ENCODE measurements at regions not wholly inside any gene's neighbourhood (a gene's known extent, or its start where the extent isn't known, plus 50 kb on each side); places are given as distances from the start of the nearest gene placed in this dataset.
"Not testable (repeated sequence)": the region's sequence is repeated elsewhere in the genome, so short reads cannot be mapped to it uniquely, and the experiment has no call there.

- Histone ChIP-seq H3K9me3 (ENCODE audit: control insufficient read depth in 1 of 2, low read length in 2 of 2) (no peaks in the 10 kb centered on the region), H3K4me3 (ENCODE audit: low read length in 2 of 2) (no peak overlapping the region), H3K4me1 (ENCODE audit: insufficient read depth, low read length) (no peaks in the 10 kb centered on the region), H3K27me3 (ENCODE audit: insufficient read depth, low read length) (no peaks in the 10 kb centered on the region), H3K27ac (ENCODE audit: low read depth, low read length) (no peak overlapping the region), H3K36me3 (ENCODE audit: insufficient read depth, low read length) (no peaks in the 10 kb centered on the region)
- no peak overlapping the region for H3K4me3 Mint-ChIP-seq
- no peaks in the 10 kb centered on the region for H3K36me3 Mint-ChIP-seq
- ChIA-PET POLR2A (ENCODE audit: partially characterized antibody) (no interaction called here), CTCF (ENCODE audit: partially characterized antibody) (no interaction called here)
- H3K27me3 Mint-ChIP-seq = no peaks in the 10 kb centered on the region
- no peak for DNase-seq
- intact Hi-C loops (cut with micrococcal nuclease) = no loop called here
- H3K9me3 Mint-ChIP-seq = peaks cover 0 to 18% (median 10%) of the 10 kb centered on the region in 8 donors
- H3K4me1 Mint-ChIP-seq = no peaks in the 10 kb centered on the region
- H3K27ac Mint-ChIP-seq = no peak overlapping the region
These were observed 776.1 kb downstream of the KCNJ2 start for GRCh38 chr17:70945386-70945785.

DNA sequence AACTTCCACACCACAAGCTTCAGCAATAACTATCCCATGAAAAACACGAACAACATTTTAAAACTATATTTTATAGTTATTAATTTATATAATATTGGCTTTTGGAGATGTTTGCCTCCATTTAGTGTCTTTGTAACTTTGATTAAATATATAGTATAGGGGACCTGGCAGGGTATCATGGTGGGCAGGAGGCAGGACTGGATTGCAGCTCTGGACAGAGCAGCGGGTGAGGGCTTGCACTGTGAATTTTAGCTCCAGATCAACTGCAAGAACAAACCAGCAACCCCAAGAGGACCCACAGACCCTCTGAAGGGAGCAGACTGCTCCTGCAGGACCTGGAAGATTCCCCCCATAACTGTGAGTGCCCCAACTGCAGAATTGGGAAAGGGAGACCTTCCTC lies 777.9 kb downstream of the KCNJ2 start:
- Histone ChIP-seq H3K9me3 (ENCODE audit: control insufficient read depth in 1 of 2, low read length in 2 of 2) (no peaks in the 10 kb centered on the region), H3K27me3 (ENCODE audit: insufficient read depth, low read length) (no peaks in the 10 kb centered on the region), H3K27ac (ENCODE audit: low read depth, low read length) (no peak overlapping the region), H3K4me1 (ENCODE audit: insufficient read depth, low read length) (no peaks in the 10 kb centered on the region), H3K4me3 (ENCODE audit: low read length in 2 of 2) (no peak overlapping the region), H3K36me3 (ENCODE audit: insufficient read depth, low read length) (no peaks in the 10 kb centered on the region)
- ChIA-PET CTCF (ENCODE audit: partially characterized antibody) (no interaction called here), POLR2A (ENCODE audit: partially characterized antibody) (no interaction called here)
- H3K9me3 Mint-ChIP-seq = peaks cover 0 to 24% (median 11%) of the 10 kb centered on the region in 8 donors
- H3K4me3 Mint-ChIP-seq = no peak overlapping the region
- no peaks in the 10 kb centered on the region for H3K27me3 Mint-ChIP-seq
- H3K36me3 Mint-ChIP-seq = no peaks in the 10 kb centered on the region
- H3K27ac Mint-ChIP-seq = no peak overlapping the region
- intact Hi-C loops (cut with micrococcal nuclease) = no loop called here
- no peaks in the 10 kb centered on the region for H3K4me1 Mint-ChIP-seq
- DNase-seq = no peak

DNA sequence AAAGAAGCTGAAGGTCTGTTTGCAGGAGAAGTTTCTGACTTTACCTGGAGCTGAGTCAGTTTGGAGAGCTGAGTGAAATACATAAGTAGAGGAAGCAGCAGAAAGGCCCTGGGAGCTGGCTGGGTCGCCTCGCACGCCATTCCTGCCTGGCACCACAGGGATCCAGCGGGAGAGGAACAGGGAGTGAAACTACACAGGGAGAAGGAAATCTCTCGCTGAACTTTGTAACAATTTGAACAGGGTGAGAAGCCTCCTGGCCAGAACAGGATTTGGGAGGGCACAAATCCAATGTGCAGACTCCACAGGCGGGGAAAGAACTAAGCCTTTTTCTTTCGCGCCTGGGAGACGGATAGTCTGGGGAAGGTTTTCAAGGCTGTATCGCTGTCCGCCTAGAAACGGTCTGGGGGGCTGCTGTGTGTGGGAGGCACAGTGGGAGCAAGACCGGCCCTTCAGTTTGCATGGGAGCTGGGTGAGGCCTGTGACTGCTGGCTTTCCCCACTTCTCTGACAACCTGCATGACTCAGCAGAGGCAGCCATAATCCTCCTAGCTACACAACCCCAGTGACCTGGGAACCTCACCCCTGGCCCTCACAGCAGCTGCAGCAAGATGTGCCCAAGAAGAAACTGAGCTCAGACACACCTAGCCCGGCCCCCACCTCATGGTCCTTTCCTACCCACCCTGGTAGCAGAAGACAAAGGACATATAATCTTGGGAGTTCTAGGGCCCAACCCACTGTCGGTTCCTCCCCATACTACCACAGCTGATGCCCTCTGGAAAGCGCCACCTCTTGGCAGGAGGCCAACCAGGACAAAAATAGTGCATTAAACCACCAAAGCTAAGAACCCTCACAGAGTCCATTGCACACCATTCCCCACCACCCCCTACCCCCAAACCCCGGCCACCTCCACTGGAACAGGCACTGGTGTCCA lies 778.6 kb downstream of the KCNJ2 start:
- Mint-ChIP-seq H3K36me3 (no peaks in the 10 kb centered on the region), H3K27me3 (no peaks in the 10 kb centered on the region), H3K9me3 (peaks cover 0 to 23% (median 16%) of the 10 kb centered on the region in 8 donors), H3K4me3 (no peak overlapping the region), H3K4me1 (no peaks in the 10 kb centered on the region), H3K27ac (no peak overlapping the region)
- ChIA-PET CTCF (ENCODE audit: partially characterized antibody) (no interaction called here), POLR2A (ENCODE audit: partially characterized antibody) (no interaction called here)
- no peaks in the 10 kb centered on the region for H3K27me3 ChIP-seq (ENCODE audit: insufficient read depth, low read length)
- H3K27ac ChIP-seq (ENCODE audit: low read depth, low read length) = no peak overlapping the region
- DNase-seq = no peak
- no peaks in the 10 kb centered on the region for H3K4me1 ChIP-seq (ENCODE audit: insufficient read depth, low read length)
- no peak overlapping the region for H3K4me3 ChIP-seq (ENCODE audit: low read length in 2 of 2)
- no peaks in the 10 kb centered on the region for H3K36me3 ChIP-seq (ENCODE audit: insufficient read depth, low read length)
- intact Hi-C loops (cut with micrococcal nuclease) = no loop called here
- no peaks in the 10 kb centered on the region for H3K9me3 ChIP-seq (ENCODE audit: control insufficient read depth in 1 of 2, low read length in 2 of 2)

DNA sequence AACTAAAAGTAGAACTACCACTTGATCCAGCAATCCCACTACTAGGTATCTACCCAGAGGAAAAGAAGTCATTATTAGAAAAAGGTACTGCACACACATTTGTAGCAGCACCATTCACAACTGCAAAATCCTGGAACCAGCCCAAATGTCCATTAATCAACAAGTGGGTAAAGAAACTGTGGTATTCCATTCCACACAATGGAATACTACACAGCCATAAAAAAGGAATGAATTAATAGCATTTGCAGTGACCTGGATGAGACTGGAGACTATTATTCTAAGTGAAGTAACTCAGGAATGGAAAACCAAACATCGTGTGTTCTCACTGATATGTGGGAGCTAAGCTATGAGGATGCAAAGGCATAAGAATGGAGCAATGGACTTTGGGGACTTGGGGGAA lies 783.8 kb downstream of the KCNJ2 start:
- H3K4me3 Mint-ChIP-seq; H3K4me3 ChIP-seq (ENCODE audit: low read length in 2 of 2); H3K36me3 Mint-ChIP-seq; CTCF ChIA-PET (ENCODE audit: partially characterized antibody); H3K27ac ChIP-seq (ENCODE audit: low read depth, low read length); POLR2A ChIA-PET (ENCODE audit: partially characterized antibody); H3K9me3 ChIP-seq (ENCODE audit: control insufficient read depth in 1 of 2, low read length in 2 of 2); H3K27ac Mint-ChIP-seq; H3K27me3 ChIP-seq (ENCODE audit: insufficient read depth, low read length); H3K4me1 ChIP-seq (ENCODE audit: insufficient read depth, low read length); DNase-seq; intact Hi-C loops (cut with micrococcal nuclease); H3K36me3 ChIP-seq (ENCODE audit: insufficient read depth, low read length); H3K27me3 Mint-ChIP-seq; H3K4me1 Mint-ChIP-seq: not testable (repeated sequence)
- H3K9me3 Mint-ChIP-seq = peaks cover 4 to 21% (median 16%) of the 10 kb centered on the region in 8 donors

DNA sequence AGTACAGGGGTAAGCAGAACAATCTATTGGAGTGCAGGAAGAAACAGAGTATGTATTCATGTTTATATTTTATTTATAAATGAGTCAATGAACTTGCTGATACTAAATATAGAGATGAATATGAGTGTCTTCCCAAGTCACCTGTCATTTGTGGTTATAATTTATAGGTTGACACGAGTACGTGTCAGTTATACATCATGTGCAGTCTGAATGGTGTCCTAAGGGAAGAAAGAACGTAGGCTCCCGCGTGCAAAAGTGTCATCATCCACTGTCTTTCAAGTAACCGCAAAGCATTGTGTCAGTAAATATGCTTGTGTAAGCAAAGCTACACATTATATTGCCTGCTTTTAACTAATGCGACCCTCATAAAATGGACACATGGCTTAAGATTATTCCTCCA lies 786.1 kb downstream of the KCNJ2 start:
- no peak for DNase-seq
- Histone ChIP-seq H3K27me3 (ENCODE audit: insufficient read depth, low read length) (no peaks in the 10 kb centered on the region), H3K27ac (ENCODE audit: low read depth, low read length) (no peak overlapping the region), H3K36me3 (ENCODE audit: insufficient read depth, low read length) (no peaks in the 10 kb centered on the region), H3K4me1 (ENCODE audit: insufficient read depth, low read length) (no peaks in the 10 kb centered on the region), H3K4me3 (ENCODE audit: low read length in 2 of 2) (no peak overlapping the region), H3K9me3 (ENCODE audit: control insufficient read depth in 1 of 2, low read length in 2 of 2) (no peaks in the 10 kb centered on the region)
- H3K36me3 Mint-ChIP-seq = no peaks in the 10 kb centered on the region
- intact Hi-C loops (cut with micrococcal nuclease) = no loop called here
- H3K27ac Mint-ChIP-seq = no peak overlapping the region
- peaks cover 4 to 14% (median 10%) of the 10 kb centered on the region in 8 donors for H3K9me3 Mint-ChIP-seq
- H3K27me3 Mint-ChIP-seq = no peaks in the 10 kb centered on the region
- CTCF ChIA-PET (ENCODE audit: partially characterized antibody) = no interaction called here
- POLR2A ChIA-PET (ENCODE audit: partially characterized antibody) = no interaction called here
- no peak overlapping the region for H3K4me3 Mint-ChIP-seq
- no peaks in the 10 kb centered on the region for H3K4me1 Mint-ChIP-seq

- no peaks in the 10 kb centered on the region for H3K36me3 ChIP-seq (ENCODE audit: insufficient read depth, low read length)
- Mint-ChIP-seq H3K9me3 (peaks cover 4 to 15% (median 9%) of the 10 kb centered on the region in 8 donors), H3K27me3 (no peaks in the 10 kb centered on the region), H3K4me3 (no peak overlapping the region), H3K36me3 (no peaks in the 10 kb centered on the region), H3K27ac (no peak overlapping the region), H3K4me1 (no peaks in the 10 kb centered on the region)
- H3K9me3 ChIP-seq (ENCODE audit: control insufficient read depth in 1 of 2, low read length in 2 of 2) = no peaks in the 10 kb centered on the region
- intact Hi-C loops (cut with micrococcal nuclease) = no loop called here
- H3K27ac ChIP-seq (ENCODE audit: low read depth, low read length) = no peak overlapping the region
- H3K4me3 ChIP-seq (ENCODE audit: low read length in 2 of 2) = no peak overlapping the region
- no peaks in the 10 kb centered on the region for H3K27me3 ChIP-seq (ENCODE audit: insufficient read depth, low read length)
- DNase-seq = no peak
- POLR2A ChIA-PET (ENCODE audit: partially characterized antibody) = no interaction called here
- H3K4me1 ChIP-seq (ENCODE audit: insufficient read depth, low read length) = no peaks in the 10 kb centered on the region
- CTCF ChIA-PET (ENCODE audit: partially characterized antibody) = no interaction called here
These were observed 787.4 kb downstream of the KCNJ2 start for GRCh38 chr17:70956726-70957125.

- Histone ChIP-seq H3K27me3 (ENCODE audit: insufficient read depth, low read length) (no peaks in the 10 kb centered on the region), H3K36me3 (ENCODE audit: insufficient read depth, low read length) (no peaks in the 10 kb centered on the region), H3K9me3 (ENCODE audit: control insufficient read depth in 1 of 2, low read length in 2 of 2) (no peaks in the 10 kb centered on the region), H3K27ac (ENCODE audit: low read depth, low read length) (no peak overlapping the region), H3K4me1 (ENCODE audit: insufficient read depth, low read length) (no peaks in the 10 kb centered on the region), H3K4me3 (ENCODE audit: low read length in 2 of 2) (no peak overlapping the region)
- CTCF ChIA-PET (ENCODE audit: partially characterized antibody) = interaction anchor here (0.5 to 1.3 kb wide), 2 partner anchors 25 to 1223 kb away, joined by 3 to 4 read pairs; no protein-coding TSS in a partner anchor
- intact Hi-C loops (cut with micrococcal nuclease) = no loop called here
- DNase-seq = no peak
- H3K36me3 Mint-ChIP-seq = no peaks in the 10 kb centered on the region
- POLR2A ChIA-PET (ENCODE audit: partially characterized antibody) = no interaction called here
- no peaks in the 10 kb centered on the region for H3K4me1 Mint-ChIP-seq
- no peaks in the 10 kb centered on the region for H3K27me3 Mint-ChIP-seq
- H3K4me3 Mint-ChIP-seq = no peak overlapping the region
- no peak overlapping the region for H3K27ac Mint-ChIP-seq
- peaks cover 0 to 11% (median 6%) of the 10 kb centered on the region in 8 donors for H3K9me3 Mint-ChIP-seq
These were observed 792.0 kb downstream of the KCNJ2 start for GRCh38 chr17:70961341-70961740.

Measured in CD4-positive, alpha-beta memory T cell (primary cell).